ENCODE measurements at regions not wholly inside any gene's neighbourhood (a gene's known extent, or its start where the extent isn't known, plus 50 kb on each side); places are given as distances from the start of the nearest gene placed in this dataset.

DNA sequence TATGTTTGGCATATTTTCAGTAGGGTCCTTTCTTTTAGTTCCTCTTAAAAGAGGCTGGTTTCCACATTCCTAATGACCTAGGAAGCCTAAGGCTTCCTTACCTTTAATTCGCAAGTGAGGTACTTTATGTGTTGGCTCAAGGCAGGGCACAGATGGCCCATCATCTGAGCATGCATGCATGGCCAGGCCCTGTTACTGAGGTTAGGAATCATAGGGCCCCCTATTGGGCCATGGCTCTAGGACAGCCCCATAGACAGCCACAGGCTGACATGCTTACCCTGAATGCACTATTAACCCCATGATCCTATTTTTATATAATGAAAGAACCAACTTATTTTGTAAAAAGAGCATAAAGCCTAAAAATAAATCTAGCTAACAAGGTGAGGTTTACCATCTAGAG is 271.4 kb downstream of the ELAVL2 start:
- TF ChIP-seq CTCF (conservative IDR thresholded peaks at IDR 0.05): no peak
- H3K4me3 Mint-ChIP-seq: no peak overlapping the region
- H3K27ac Mint-ChIP-seq (ENCODE audit: unreplicated experiment): no peak overlapping the region
- H3K27me3 Mint-ChIP-seq (ENCODE audit: low read depth): no peaks in the 10 kb centered on the region
- no peaks in the 10 kb centered on the region for H3K9me3 Mint-ChIP-seq
- no peaks in the 10 kb centered on the region for H3K36me3 Mint-ChIP-seq (ENCODE audit: low read depth)
- no peak for DNase-seq (ENCODE audit: low read depth, low spot score)
- H3K4me1 Mint-ChIP-seq: peaks cover 44% of the 10 kb centered on the region

- H3K27ac Mint-ChIP-seq (ENCODE audit: unreplicated experiment): peak overlapping the region; percentile 4
- DNase-seq (ENCODE audit: low read depth, low spot score): no peak
- H3K9me3 Mint-ChIP-seq: no peaks in the 10 kb centered on the region
- no peak for TF ChIP-seq CTCF (conservative IDR thresholded peaks at IDR 0.05)
- H3K4me1 Mint-ChIP-seq: peaks cover 35% of the 10 kb centered on the region
- no peaks in the 10 kb centered on the region for H3K27me3 Mint-ChIP-seq (ENCODE audit: low read depth)
- H3K4me3 Mint-ChIP-seq: no peak overlapping the region
- H3K36me3 Mint-ChIP-seq (ENCODE audit: low read depth): peaks cover 3% of the 10 kb centered on the region
Observed at GRCh38 chr9:23555851-23556250, 270.2 kb downstream of the ELAVL2 start.

DNA sequence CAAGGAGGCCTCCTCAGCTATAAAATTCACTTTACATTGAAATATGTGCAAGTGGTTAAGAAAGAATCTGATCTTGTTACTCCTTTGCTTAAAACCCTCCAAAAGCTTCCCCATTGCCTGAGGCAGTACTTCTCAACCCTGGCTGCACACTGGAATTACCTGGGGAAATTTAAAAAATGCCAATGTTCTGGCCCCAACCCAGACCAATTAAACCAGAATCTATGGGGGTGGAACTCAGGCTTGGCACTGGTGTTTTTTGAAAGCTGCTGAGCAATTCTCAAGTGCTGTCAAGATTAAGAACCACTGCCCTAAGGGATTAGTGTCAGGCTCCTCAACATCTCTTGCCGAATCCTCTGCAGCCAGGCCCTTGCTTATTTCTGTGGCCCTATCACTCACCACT is 269.6 kb downstream of the ELAVL2 start:
- H3K36me3 Mint-ChIP-seq (ENCODE audit: low read depth): peaks cover 3% of the 10 kb centered on the region
- no peak for TF ChIP-seq CTCF (conservative IDR thresholded peaks at IDR 0.05)
- no peaks in the 10 kb centered on the region for H3K27me3 Mint-ChIP-seq (ENCODE audit: low read depth)
- no peak for DNase-seq (ENCODE audit: low read depth, low spot score)
- peaks cover 29% of the 10 kb centered on the region for H3K4me1 Mint-ChIP-seq
- H3K9me3 Mint-ChIP-seq: no peaks in the 10 kb centered on the region
- H3K4me3 Mint-ChIP-seq: no peak overlapping the region
- no peak overlapping the region for H3K27ac Mint-ChIP-seq (ENCODE audit: unreplicated experiment)

- no peak overlapping the region for H3K4me3 Mint-ChIP-seq
- no peak for TF ChIP-seq CTCF (conservative IDR thresholded peaks at IDR 0.05)
- peaks cover 3% of the 10 kb centered on the region for H3K36me3 Mint-ChIP-seq (ENCODE audit: low read depth)
- no peak for DNase-seq (ENCODE audit: low read depth, low spot score)
- peaks cover 20% of the 10 kb centered on the region for H3K4me1 Mint-ChIP-seq
- H3K9me3 Mint-ChIP-seq: peaks cover 3% of the 10 kb centered on the region
- H3K27me3 Mint-ChIP-seq (ENCODE audit: low read depth): no peaks in the 10 kb centered on the region
- H3K27ac Mint-ChIP-seq (ENCODE audit: unreplicated experiment): no peak overlapping the region
Observed at GRCh38 chr9:23557689-23558088, 268.4 kb downstream of the ELAVL2 start.

GRCh38 chr9:23559522-23559921 is 266.5 kb downstream of the ELAVL2 start:
- peaks cover 22% of the 10 kb centered on the region for H3K4me1 Mint-ChIP-seq
- no peak for DNase-seq (ENCODE audit: low read depth, low spot score)
- no peak for TF ChIP-seq CTCF (conservative IDR thresholded peaks at IDR 0.05)
- H3K27ac Mint-ChIP-seq (ENCODE audit: unreplicated experiment): no peak overlapping the region
- no peaks in the 10 kb centered on the region for H3K27me3 Mint-ChIP-seq (ENCODE audit: low read depth)
- no peak overlapping the region for H3K4me3 Mint-ChIP-seq
- H3K36me3 Mint-ChIP-seq (ENCODE audit: low read depth): peaks cover 5% of the 10 kb centered on the region
- H3K9me3 Mint-ChIP-seq: peaks cover 3% of the 10 kb centered on the region

DNA sequence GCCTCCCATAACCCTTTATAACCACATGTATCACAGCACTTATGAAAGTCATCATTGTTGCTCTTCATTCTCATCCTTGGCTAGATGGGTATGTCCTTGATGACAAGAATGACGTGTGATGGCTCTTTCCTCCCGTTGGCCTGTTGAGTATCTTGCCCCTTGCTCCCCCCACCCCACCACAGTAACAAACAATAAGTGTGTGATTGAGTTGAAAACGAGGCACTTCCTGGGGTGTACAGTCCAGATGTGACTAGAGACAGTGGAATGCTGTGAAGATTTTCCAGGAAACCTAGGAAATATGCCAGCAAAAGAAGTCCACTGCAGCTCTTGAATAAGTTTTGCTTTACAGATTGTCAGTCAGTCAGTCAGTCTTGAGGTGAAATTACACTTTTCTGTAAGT is 262.5 kb downstream of the ELAVL2 start:
- H3K36me3 Mint-ChIP-seq (ENCODE audit: low read depth): peaks cover 5% of the 10 kb centered on the region
- no peak for TF ChIP-seq CTCF (conservative IDR thresholded peaks at IDR 0.05)
- peaks cover 3% of the 10 kb centered on the region for H3K9me3 Mint-ChIP-seq
- H3K27ac Mint-ChIP-seq (ENCODE audit: unreplicated experiment): no peak overlapping the region
- no peaks in the 10 kb centered on the region for H3K27me3 Mint-ChIP-seq (ENCODE audit: low read depth)
- no peak overlapping the region for H3K4me3 Mint-ChIP-seq
- DNase-seq (ENCODE audit: low read depth, low spot score): no peak
- H3K4me1 Mint-ChIP-seq: peaks cover 4% of the 10 kb centered on the region
